ENCODE measurements at regions not wholly inside any gene's neighbourhood (a gene's known extent, or its start where the extent isn't known, plus 50 kb on each side); places are given as distances from the start of the nearest gene placed in this dataset.
"Not testable (repeated sequence)": the region's sequence is repeated elsewhere in the genome, so short reads cannot be mapped to it uniquely, and the experiment has no call there.

DNA sequence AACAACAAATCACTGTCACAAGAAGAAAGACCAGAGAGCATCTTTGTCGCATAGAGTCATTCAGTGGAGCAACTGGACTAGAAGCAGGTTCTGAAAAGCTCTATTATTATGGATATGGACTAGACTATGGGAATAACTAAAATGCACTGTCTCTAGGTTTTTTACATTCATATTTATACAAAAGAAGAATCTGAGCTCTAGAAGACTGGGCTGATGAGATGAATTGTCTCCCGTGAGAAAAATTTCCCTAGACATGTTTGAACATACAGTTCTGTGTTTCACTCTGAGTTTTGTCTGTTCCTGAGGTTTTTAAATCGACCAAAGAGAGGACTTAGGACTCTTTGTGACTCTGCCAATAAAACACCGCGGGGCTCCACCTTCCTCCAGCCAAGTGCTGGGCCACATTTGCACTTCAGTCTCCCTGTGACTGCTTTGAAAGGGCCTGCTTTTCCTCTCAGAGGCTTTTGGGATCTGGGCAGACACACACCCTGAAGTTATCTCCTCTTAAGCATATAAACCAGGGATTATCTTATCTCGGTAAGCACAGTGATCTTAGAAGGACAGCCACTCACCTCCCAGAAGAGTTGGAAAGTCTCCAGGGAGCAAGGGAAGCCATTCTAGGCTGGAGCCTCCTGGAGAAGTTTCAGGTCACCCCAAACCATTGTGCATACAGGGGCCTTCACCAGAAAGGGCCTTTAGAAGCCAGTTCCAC is 101.0 kb upstream of the JCAD start:
- Histone ChIP-seq H3K27ac (no peak overlapping the region), H3K36me3 (no peaks in the 10 kb centered on the region), H3K4me1 (no peaks in the 10 kb centered on the region), H3K9me3 (no peaks in the 10 kb centered on the region), H3K27me3 (no peaks in the 10 kb centered on the region), H3K4me3 (no peak overlapping the region)
- TF ChIP-seq EP300 (IDR thresholded peaks at IDR 0.05; ENCODE audit: low read depth): no peak
- no peak for TF ChIP-seq POLR2A (IDR thresholded peaks at IDR 0.05)
- TF ChIP-seq, protein P1, sequence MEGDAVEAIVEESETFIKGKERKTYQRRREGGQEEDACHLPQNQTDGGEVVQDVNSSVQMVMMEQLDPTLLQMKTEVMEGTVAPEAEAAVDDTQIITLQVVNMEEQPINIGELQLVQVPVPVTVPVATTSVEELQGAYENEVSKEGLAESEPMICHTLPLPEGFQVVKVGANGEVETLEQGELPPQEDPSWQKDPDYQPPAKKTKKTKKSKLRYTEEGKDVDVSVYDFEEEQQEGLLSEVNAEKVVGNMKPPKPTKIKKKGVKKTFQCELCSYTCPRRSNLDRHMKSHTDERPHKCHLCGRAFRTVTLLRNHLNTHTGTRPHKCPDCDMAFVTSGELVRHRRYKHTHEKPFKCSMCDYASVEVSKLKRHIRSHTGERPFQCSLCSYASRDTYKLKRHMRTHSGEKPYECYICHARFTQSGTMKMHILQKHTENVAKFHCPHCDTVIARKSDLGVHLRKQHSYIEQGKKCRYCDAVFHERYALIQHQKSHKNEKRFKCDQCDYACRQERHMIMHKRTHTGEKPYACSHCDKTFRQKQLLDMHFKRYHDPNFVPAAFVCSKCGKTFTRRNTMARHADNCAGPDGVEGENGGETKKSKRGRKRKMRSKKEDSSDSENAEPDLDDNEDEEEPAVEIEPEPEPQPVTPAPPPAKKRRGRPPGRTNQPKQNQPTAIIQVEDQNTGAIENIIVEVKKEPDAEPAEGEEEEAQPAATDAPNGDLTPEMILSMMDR (IDR thresholded peaks at IDR 0.05): no peak
- TF ChIP-seq POLR2AphosphoS5 (IDR thresholded peaks at IDR 0.05): no peak
- intact Hi-C loops (cut with DNase I; ENCODE audit: low total_unique reads): no loop called here
- DNase-seq: no peak
- WGBS, 2 donors (ENCODE audit: low coverage in 1 of 2): 24 to 31% methylated on average over 5 to 6 of the region's 6 CpGs
- in situ Hi-C loops (cut with MboI; ENCODE audit: low pct_ligation_motif_present in 1 of 4, low pct_unique_long_range_greater_than_20kb in 1 of 4, low sequenced_read_pairs in 3 of 4): no loop called here

DNA sequence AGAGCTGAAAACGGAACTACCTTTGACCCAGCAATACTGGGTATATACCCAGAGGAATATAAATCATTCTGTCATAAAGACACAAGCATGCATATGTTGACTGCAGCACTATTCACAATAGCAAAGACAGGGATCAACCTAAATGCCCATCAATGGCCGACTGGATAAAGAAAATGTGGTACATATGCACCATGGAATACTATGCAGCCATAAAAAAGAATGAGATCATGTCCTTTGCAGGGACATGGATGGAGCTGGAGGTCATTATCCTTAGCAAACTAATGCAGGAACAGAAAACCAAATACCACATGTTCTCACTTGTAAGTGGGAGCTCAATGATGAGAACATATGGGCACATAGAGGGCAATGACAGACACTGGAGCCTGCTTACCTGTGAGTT is 100.2 kb upstream of the JCAD start:
- DNase-seq; H3K27me3 ChIP-seq; H3K9me3 ChIP-seq; H3K4me1 ChIP-seq; H3K27ac ChIP-seq; in situ Hi-C loops (cut with MboI; ENCODE audit: low pct_ligation_motif_present in 1 of 4, low pct_unique_long_range_greater_than_20kb in 1 of 4, low sequenced_read_pairs in 3 of 4); H3K4me3 ChIP-seq; intact Hi-C loops (cut with DNase I; ENCODE audit: low total_unique reads); H3K36me3 ChIP-seq: not testable (repeated sequence)
- WGBS, 2 donors (ENCODE audit: low coverage in 1 of 2): 63 to 80% methylated on average over 2 of the region's 2 CpGs

DNA sequence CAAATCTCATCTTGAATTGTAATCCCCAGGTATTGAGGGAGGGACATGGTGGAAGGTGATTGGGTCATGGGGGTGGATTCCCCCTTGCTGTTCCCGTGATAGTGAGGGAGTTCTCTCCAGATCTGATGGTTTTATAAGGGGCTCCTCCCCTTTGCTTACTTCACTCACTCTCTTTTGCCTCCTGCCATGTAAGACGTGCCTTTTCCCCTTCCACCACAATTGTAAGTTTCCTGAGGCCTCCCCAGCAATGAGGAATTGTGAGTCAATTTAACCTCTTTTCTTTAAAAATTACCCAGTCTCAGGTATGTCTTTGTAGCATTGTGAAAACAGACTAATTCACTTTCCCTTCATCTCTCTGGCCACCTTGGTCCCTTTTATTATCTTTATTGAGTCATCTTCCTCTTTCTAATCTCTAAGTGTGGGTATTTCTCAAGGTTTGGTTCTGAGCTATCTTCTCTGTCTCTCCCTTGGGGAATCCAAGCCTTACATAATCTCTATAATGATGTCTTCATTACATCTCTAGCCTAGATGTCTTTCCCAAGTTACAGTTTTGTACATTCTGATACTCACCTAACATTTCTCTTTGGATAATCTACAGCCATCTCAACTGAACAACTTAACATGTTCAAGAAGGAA is 99.1 kb upstream of the JCAD start:
- no peak for DNase-seq
- TF ChIP-seq EP300 (IDR thresholded peaks at IDR 0.05; ENCODE audit: low read depth): no peak
- TF ChIP-seq, protein P1 (IDR thresholded peaks at IDR 0.05): no peak
- no peak for TF ChIP-seq POLR2A (IDR thresholded peaks at IDR 0.05)
- no peak for TF ChIP-seq POLR2AphosphoS5 (IDR thresholded peaks at IDR 0.05)
- in situ Hi-C loops (cut with MboI; ENCODE audit: low pct_ligation_motif_present in 1 of 4, low pct_unique_long_range_greater_than_20kb in 1 of 4, low sequenced_read_pairs in 3 of 4) (no loop called here), intact Hi-C loops (cut with DNase I; ENCODE audit: low total_unique reads) (no loop called here)
- Histone ChIP-seq H3K4me3 (no peak overlapping the region), H3K27ac (no peak overlapping the region), H3K27me3 (no peaks in the 10 kb centered on the region), H3K4me1 (no peaks in the 10 kb centered on the region), H3K9me3 (no peaks in the 10 kb centered on the region), H3K36me3 (no peaks in the 10 kb centered on the region)
- WGBS, 2 donors (ENCODE audit: low coverage in 1 of 2): 38 to 58% methylated on average over 2 of the region's 2 CpGs

DNA sequence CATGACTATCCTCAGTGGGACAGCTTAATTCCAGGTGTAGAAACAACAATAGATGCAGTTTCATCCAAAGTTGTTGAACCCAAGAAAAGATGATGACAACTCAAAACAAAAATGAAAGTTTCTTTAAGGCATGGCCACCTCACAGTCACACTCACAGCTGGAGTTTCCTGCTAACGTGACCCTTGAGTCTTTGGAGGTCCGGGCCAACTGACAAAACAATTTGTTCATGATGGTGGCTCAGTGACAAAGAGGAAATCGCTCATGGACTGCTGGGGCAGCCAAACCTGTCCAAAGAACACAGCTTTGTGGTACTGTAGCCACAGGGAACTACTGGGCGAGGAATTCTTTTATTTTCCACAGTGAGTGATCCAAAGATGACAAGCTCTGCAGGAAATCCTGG is 96.0 kb upstream of the JCAD start:
- DNase-seq: no peak
- Histone ChIP-seq H3K4me3 (no peak overlapping the region), H3K9me3 (no peaks in the 10 kb centered on the region), H3K36me3 (no peaks in the 10 kb centered on the region), H3K4me1 (peaks cover 0 to 3% (median 0%) of the 10 kb centered on the region in 4 donors), H3K27me3 (no peaks in the 10 kb centered on the region), H3K27ac (no peak overlapping the region)
- intact Hi-C loops (cut with DNase I; ENCODE audit: low total_unique reads): no loop called here
- in situ Hi-C loops (cut with MboI; ENCODE audit: low pct_ligation_motif_present in 1 of 4, low pct_unique_long_range_greater_than_20kb in 1 of 4, low sequenced_read_pairs in 3 of 4): no loop called here
- 37 to 49% methylated on average over 3 to 4 of the region's 4 CpGs for WGBS, 2 donors (ENCODE audit: low coverage in 1 of 2)
- TF ChIP-seq POLR2A (IDR thresholded peaks at IDR 0.05) (no peak), EP300 (IDR thresholded peaks at IDR 0.05; ENCODE audit: low read depth) (no peak)

DNA sequence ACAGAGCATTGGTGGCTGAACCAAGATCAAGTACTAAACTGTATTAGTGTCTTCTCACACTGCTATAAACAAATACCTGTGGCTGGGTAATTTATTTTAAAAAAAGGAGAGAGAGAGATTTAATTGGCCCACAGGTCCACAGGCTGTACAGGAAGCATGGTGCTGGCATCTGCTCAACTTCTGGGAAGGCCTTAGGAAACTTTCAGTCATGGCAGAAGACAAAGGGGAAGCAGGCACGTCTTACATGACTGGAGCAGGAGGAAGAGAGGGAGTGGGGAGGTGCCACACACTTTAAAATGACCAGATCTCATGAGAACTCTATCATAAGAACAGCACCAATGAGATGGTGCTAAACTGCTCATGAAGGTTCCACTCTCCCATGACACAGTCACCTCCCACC is 95.2 kb upstream of the JCAD start:
- TF ChIP-seq, protein P1 (IDR thresholded peaks at IDR 0.05): no peak
- TF ChIP-seq POLR2A (IDR thresholded peaks at IDR 0.05) (no peak), EP300 (IDR thresholded peaks at IDR 0.05; ENCODE audit: low read depth) (no peak), POLR2AphosphoS5 (IDR thresholded peaks at IDR 0.05) (no peak)
- H3K36me3 ChIP-seq: no peaks in the 10 kb centered on the region
- no peak overlapping the region for H3K4me3 ChIP-seq
- H3K27ac ChIP-seq: no peak overlapping the region
- H3K27me3 ChIP-seq: no peaks in the 10 kb centered on the region
- 58% methylated on average over 1 of the region's 1 CpG; no CpG with 5 or more reads in 1 of the 2 donors for WGBS, 2 donors (ENCODE audit: low coverage in 1 of 2)
- H3K9me3 ChIP-seq: no peaks in the 10 kb centered on the region
- intact Hi-C loops (cut with DNase I; ENCODE audit: low total_unique reads) (no loop called here), in situ Hi-C loops (cut with MboI; ENCODE audit: low pct_ligation_motif_present in 1 of 4, low pct_unique_long_range_greater_than_20kb in 1 of 4, low sequenced_read_pairs in 3 of 4) (no loop called here)
- no peak for DNase-seq
- peaks cover 0 to 3% (median 0%) of the 10 kb centered on the region in 4 donors for H3K4me1 ChIP-seq

Data from transverse colon (tissue), 4 donors.